Kidney (tissue), 13 donors: ENCODE measurements at regions not wholly inside any gene's neighbourhood (a gene's known extent, or its start where the extent isn't known, plus 50 kb on each side); places are given as distances from the start of the nearest gene placed in this dataset.

ENCODE experiments used
- DNase-seq, 5 donors: peaks; one replicate each; pipeline ENCODE4 v3.0.0-alpha.2; 2013 to 2020
- FAIRE-seq: peaks from 2 replicates; lab custom pipeline; 2012; peaks lifted over from hg19 to GRCh38; lab: Jason Lieb, UNC
- H3K27ac ChIP-seq, 2 donors: one replicate each; pipeline ENCODE4 v1.7.0; 2013; ENCODE audit warnings: low read depth in 2 of 2, low read length in 2 of 2, inconsistent platforms in 1 of 2
- H3K27me3 ChIP-seq: one replicate; pipeline ENCODE4 v1.7.1; 2013; ENCODE audit warnings: low read length, inconsistent platforms; ENCODE audit not compliant: control insufficient read depth, insufficient read depth
- H3K36me3 ChIP-seq, 3 donors: one replicate each; pipeline versions ENCODE4 v1.7.0 to v1.7.1; 2013; ENCODE audit warnings: low read length in 3 of 3, control low read depth in 1 of 3, inconsistent platforms in 1 of 3; ENCODE audit not compliant: insufficient read depth in 3 of 3, control insufficient read depth in 2 of 3
- H3K4me1 ChIP-seq, 3 donors: one replicate each; pipeline versions ENCODE4 v1.7.0 to v1.7.1; 2013; ENCODE audit warnings: low read length in 3 of 3, inconsistent platforms in 1 of 3, low read depth in 1 of 3; ENCODE audit not compliant: control insufficient read depth in 2 of 3, insufficient read depth in 2 of 3
- H3K4me3 ChIP-seq, 3 donors: one replicate each; pipeline versions ENCODE4 v1.7.0 to v1.8.1; 2013; ENCODE audit warnings: low read length in 3 of 3, control low read depth in 1 of 3, inconsistent platforms in 1 of 3
- H3K9ac ChIP-seq, 3 donors: one replicate each; pipeline versions ENCODE4 v1.7.0 to v1.7.1; 2013; ENCODE audit warnings: low read length in 3 of 3, control low read depth in 1 of 3, inconsistent platforms in 1 of 3
- H3K9me3 ChIP-seq, 3 donors: one replicate each; pipeline versions ENCODE4 v1.7.0 to v1.7.1; 2013; ENCODE audit warnings: low read length in 3 of 3, control low read depth in 1 of 3, inconsistent platforms in 1 of 3; ENCODE audit not compliant: control insufficient read depth in 2 of 3, insufficient read depth in 1 of 3
- intact Hi-C: fragments of 100-400 bp; cut with DNase I; formaldehyde crosslinking; loops from one replicate; pipeline ENCODE4 v1.11.1; 2022
- TF ChIP-seq, protein P1 (sequence below): IDR thresholded peaks from 3 replicates; pipeline ENCODE4 v1.5.1; 2012; ENCODE audit warnings: mild to moderate bottlenecking, moderate library complexity, borderline replicate concordance; ENCODE audit not compliant: insufficient read depth; ENCODE audit errors: extremely low read depth
- donor health status: control.
- donor health status: control.
- donor health status: control.
- donor health status: control.
- donor health status: control.
- donor health status: DM: yes; HTN: yes; CAD: no.
- donor health status: Normal renal cell carcinoma (clear cell type).

DNA sequence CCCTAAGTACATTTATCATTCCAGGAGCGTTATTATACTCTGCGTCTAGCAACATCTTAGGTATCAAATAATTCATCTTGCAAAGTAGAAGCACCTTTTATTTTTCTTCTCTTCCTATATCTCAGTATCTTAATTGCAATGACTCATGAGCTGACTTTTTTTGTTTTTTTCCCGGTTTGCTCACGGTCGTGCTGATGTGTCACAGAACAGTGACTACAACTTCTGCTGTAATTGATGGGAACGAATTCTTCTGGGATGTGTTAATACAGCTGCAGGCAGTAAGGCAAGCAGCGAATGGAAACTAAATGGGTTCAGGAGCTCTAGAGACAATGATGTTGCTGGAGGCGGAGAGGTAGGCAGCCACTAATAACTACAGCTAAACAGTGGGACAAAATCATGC is 89.8 kb upstream of the TMPRSS15 start:
- DNase-seq (peak in 2 of 5 donors; percentile 31 to 52), FAIRE-seq (no peak)
- TF ChIP-seq, protein P1, sequence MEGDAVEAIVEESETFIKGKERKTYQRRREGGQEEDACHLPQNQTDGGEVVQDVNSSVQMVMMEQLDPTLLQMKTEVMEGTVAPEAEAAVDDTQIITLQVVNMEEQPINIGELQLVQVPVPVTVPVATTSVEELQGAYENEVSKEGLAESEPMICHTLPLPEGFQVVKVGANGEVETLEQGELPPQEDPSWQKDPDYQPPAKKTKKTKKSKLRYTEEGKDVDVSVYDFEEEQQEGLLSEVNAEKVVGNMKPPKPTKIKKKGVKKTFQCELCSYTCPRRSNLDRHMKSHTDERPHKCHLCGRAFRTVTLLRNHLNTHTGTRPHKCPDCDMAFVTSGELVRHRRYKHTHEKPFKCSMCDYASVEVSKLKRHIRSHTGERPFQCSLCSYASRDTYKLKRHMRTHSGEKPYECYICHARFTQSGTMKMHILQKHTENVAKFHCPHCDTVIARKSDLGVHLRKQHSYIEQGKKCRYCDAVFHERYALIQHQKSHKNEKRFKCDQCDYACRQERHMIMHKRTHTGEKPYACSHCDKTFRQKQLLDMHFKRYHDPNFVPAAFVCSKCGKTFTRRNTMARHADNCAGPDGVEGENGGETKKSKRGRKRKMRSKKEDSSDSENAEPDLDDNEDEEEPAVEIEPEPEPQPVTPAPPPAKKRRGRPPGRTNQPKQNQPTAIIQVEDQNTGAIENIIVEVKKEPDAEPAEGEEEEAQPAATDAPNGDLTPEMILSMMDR = no peak
- H3K4me3 ChIP-seq = no peak overlapping the region
- H3K27ac ChIP-seq = no peak overlapping the region
- no peaks in the 10 kb centered on the region for H3K27me3 ChIP-seq
- H3K9ac ChIP-seq = no peak overlapping the region
- no peaks in the 10 kb centered on the region for H3K9me3 ChIP-seq
- no peaks in the 10 kb centered on the region for H3K36me3 ChIP-seq
- intact Hi-C loops = no loop called here
- H3K4me1 ChIP-seq = no peaks in the 10 kb centered on the region

DNA sequence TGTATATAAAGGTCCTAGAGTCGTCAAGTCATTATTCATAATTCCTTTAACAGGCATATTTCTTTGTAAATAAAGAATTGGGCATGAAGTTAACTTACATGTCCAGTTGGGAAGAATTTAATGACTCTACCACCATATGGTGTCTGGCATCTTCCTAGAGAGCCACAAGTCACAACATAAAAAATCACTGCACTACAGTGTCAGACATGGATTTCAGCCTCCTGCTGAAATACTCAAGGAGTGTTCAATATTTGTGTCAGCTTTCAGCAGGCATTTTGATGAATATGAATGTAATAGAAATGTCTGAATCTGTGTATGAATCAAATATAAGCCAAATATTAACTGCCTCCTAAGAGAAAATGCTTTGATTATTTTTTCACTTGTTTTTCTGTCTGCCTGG is 91.9 kb upstream of the TMPRSS15 start:
- DNase-seq (no peak), FAIRE-seq (no peak)
- no peaks in the 10 kb centered on the region for H3K36me3 ChIP-seq
- no peaks in the 10 kb centered on the region for H3K27me3 ChIP-seq
- TF ChIP-seq, protein P1 = no peak
- no peak overlapping the region for H3K9ac ChIP-seq
- no peak overlapping the region for H3K4me3 ChIP-seq
- no peak overlapping the region for H3K27ac ChIP-seq
- H3K9me3 ChIP-seq = no peaks in the 10 kb centered on the region
- no peaks in the 10 kb centered on the region for H3K4me1 ChIP-seq
- intact Hi-C loops = no loop called here

DNA sequence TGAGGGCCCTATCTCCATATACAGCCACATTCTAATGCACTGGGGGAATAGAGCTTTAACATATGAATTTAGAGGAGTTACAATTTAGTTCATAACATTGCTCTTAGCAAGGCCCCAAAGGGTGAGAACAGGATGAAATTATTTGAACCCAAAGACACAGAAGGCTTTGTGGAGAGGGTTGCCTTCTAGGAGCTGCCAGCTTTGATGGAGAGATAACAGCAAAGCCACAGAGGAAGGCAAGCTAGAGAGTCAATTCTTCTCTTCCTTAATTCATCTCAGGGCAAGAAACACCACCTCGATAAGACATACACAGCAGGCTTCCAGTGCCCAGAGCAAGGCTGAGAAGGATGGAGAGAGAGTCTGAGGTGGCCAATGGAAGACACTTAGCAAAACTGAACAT is 94.8 kb upstream of the TMPRSS15 start:
- TF ChIP-seq, protein P1 = no peak
- H3K27ac ChIP-seq = no peak overlapping the region
- no peak for FAIRE-seq
- no peak overlapping the region for H3K4me3 ChIP-seq
- H3K4me1 ChIP-seq = no peaks in the 10 kb centered on the region
- H3K36me3 ChIP-seq = no peaks in the 10 kb centered on the region
- H3K9ac ChIP-seq = no peak overlapping the region
- no peak for DNase-seq
- no peaks in the 10 kb centered on the region for H3K27me3 ChIP-seq
- intact Hi-C loops = no loop called here
- no peaks in the 10 kb centered on the region for H3K9me3 ChIP-seq

DNA sequence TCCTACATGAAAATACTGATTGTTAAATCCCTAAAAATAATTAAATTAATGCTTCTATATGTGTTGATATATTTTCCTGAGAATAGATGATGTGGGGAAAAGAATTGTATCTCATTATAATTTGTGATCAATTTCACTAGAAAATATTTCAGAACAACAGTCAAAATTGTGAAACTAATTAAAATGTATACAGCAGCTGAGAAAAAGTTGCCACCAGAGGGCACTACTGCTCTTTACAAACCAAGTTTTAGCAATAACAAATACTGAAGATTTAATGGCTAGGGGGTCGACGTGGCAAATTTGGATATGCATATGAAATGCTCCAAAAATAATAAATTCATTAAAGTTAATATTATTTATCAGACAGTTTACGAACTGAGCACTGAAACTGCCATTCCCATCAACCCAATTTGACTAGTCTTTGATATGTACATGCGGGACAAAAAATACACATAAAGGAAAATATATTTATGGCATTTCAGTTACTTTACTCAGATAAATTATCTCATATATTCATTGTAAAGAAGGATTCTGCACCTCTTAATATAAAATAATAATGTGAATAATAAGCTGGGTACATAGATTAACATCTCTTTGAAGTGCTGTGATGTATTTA is 96.3 kb upstream of the TMPRSS15 start:
- no peaks in the 10 kb centered on the region for H3K36me3 ChIP-seq
- no peak overlapping the region for H3K4me3 ChIP-seq
- DNase-seq (peak in 4 of 5 donors; percentile 34 to 66 (median 56)), FAIRE-seq (peak; percentile 38)
- no peaks in the 10 kb centered on the region for H3K4me1 ChIP-seq
- intact Hi-C loops = no loop called here
- no peak overlapping the region for H3K27ac ChIP-seq
- TF ChIP-seq, protein P1 = peak; percentile 37
- no peaks in the 10 kb centered on the region for H3K27me3 ChIP-seq
- H3K9me3 ChIP-seq = no peaks in the 10 kb centered on the region
- H3K9ac ChIP-seq = no peak overlapping the region
